ENCODE measurements at regions not wholly inside any gene's neighbourhood (a gene's known extent, or its start where the extent isn't known, plus 50 kb on each side); places are given as distances from the start of the nearest gene placed in this dataset.
"Not testable (repeated sequence)": the region's sequence is repeated elsewhere in the genome, so short reads cannot be mapped to it uniquely, and the experiment has no call there.

GRCh38 chr2:83991992-83992391, 467.1 kb downstream of the SUCLG1 start:
- H3K4me3 ChIP-seq (ENCODE audit: low read depth, low read length) = no peak overlapping the region
- no peak overlapping the region for H3K27ac ChIP-seq (ENCODE audit: extremely low read depth, low read depth, low read length)
- H3K36me3 ChIP-seq (ENCODE audit: control insufficient read depth in 2 of 2, insufficient read depth in 1 of 2, low read length in 2 of 2) = no peaks in the 10 kb centered on the region
- ChIA-PET POLR2A (no interaction called here), CTCF (interaction anchor here (0.6 to 0.8 kb wide), 2 partner anchors 323 to 1498 kb away, joined by 3 read pairs; no protein-coding TSS in a partner anchor)
- H3K4me1 ChIP-seq (ENCODE audit: control insufficient read depth, insufficient read depth, low read length) = 0 out of 2 replicates have a peak, but pooled peaks cover 5% of the 10 kb centered on the region
- H3K9me3 ChIP-seq (ENCODE audit: control insufficient read depth, insufficient read depth, low read depth, low read length) = no peaks in the 10 kb centered on the region
- TF ChIP-seq ZNF404 (tag by site-specific recombination; IDR thresholded peaks at IDR 0.05) (no peak), HOXD13 (CRISPR knock-in tag; IDR thresholded peaks at IDR 0.05; ENCODE audit: borderline replicate concordance) (0 out of 2 replicates have a peak, but pooled peaks have one; percentile 25), GLIS2 (tag by site-specific recombination; IDR thresholded peaks at IDR 0.05) (no peak), ZNF214 (tag by site-specific recombination; IDR thresholded peaks at IDR 0.05; ENCODE audit: borderline replicate concordance) (no peak), AEBP2 (tag by site-specific recombination; IDR thresholded peaks at IDR 0.05; ENCODE audit: borderline replicate concordance) (no peak), KLF16 (tag by site-specific recombination; IDR thresholded peaks at IDR 0.05) (no peak)

- no peaks in the 10 kb centered on the region; the same call in 1 of the 2 replicates for H3K9me3 ChIP-seq (ENCODE audit: control insufficient read depth, insufficient read depth, low read depth, low read length)
- H3K36me3 ChIP-seq (ENCODE audit: control insufficient read depth in 2 of 2, insufficient read depth in 1 of 2, low read length in 2 of 2) = no peaks in the 10 kb centered on the region
- H3K4me1 ChIP-seq (ENCODE audit: control insufficient read depth, insufficient read depth, low read length) = 0 out of 2 replicates have a peak, but pooled peaks cover 5% of the 10 kb centered on the region
- TF ChIP-seq GFI1B (tag by site-specific recombination; IDR thresholded peaks at IDR 0.05) = no peak
- no peak for TF ChIP-seq ZSCAN18 (tag by site-specific recombination; IDR thresholded peaks at IDR 0.05)
- ChIA-PET CTCF (interaction anchor here (0.5 kb wide), 1 partner anchor 1121 kb away, joined by 4 read pairs; no protein-coding TSS in a partner anchor), POLR2A (no interaction called here)
- H3K27ac ChIP-seq (ENCODE audit: extremely low read depth, low read depth, low read length) = no peak overlapping the region
- no peak overlapping the region for H3K4me3 ChIP-seq (ENCODE audit: low read depth, low read length)
Measured at GRCh38 chr2:83990636-83991035, 468.4 kb downstream of the SUCLG1 start.

GRCh38 chr2:83976628-83977027, 482.5 kb downstream of the SUCLG1 start:
- POLR2A ChIA-PET; H3K4me1 ChIP-seq (ENCODE audit: control insufficient read depth, insufficient read depth, low read length): not testable (repeated sequence)
- CTCF ChIA-PET = interaction anchor here (0.5 kb wide), 1 partner anchor 12 kb away, joined by 3 read pairs; no protein-coding TSS in a partner anchor

GRCh38 chr2:83972128-83972527, 487.0 kb downstream of the SUCLG1 start:
- CTCF ChIA-PET = interaction anchor here (1.1 kb wide), 1 partner anchor 59 kb away, joined by 3 read pairs; no protein-coding TSS in a partner anchor
- no peak overlapping the region for H3K27ac ChIP-seq (ENCODE audit: extremely low read depth, low read depth, low read length)
- no peak overlapping the region for H3K4me3 ChIP-seq (ENCODE audit: low read depth, low read length)
- H3K4me1 ChIP-seq (ENCODE audit: control insufficient read depth, insufficient read depth, low read length) = no peaks in the 10 kb centered on the region
- POLR2A ChIA-PET = no interaction called here
- no peaks in the 10 kb centered on the region for H3K9me3 ChIP-seq (ENCODE audit: control insufficient read depth, insufficient read depth, low read depth, low read length)
- no peaks in the 10 kb centered on the region for H3K36me3 ChIP-seq (ENCODE audit: control insufficient read depth in 2 of 2, insufficient read depth in 1 of 2, low read length in 2 of 2)
- no peak for TF ChIP-seq ZNF174 (tag by site-specific recombination; IDR thresholded peaks at IDR 0.05)
- no peak for TF ChIP-seq ZNF514 (tag by site-specific recombination; IDR thresholded peaks at IDR 0.05)
- no peak for TF ChIP-seq ZNF560 (tag by site-specific recombination; IDR thresholded peaks at IDR 0.05; ENCODE audit: borderline replicate concordance)
- no peak for TF ChIP-seq ZNF585B (tag by site-specific recombination; IDR thresholded peaks at IDR 0.05)
- no peak for TF ChIP-seq ZBTB8A (tag by site-specific recombination; IDR thresholded peaks at IDR 0.05)
- TF ChIP-seq ZNF133 (tag by site-specific recombination; IDR thresholded peaks at IDR 0.05) = no peak
- TF ChIP-seq ZNF704 (tag by site-specific recombination; IDR thresholded peaks at IDR 0.05) = no peak
- TF ChIP-seq ZSCAN18 (tag by site-specific recombination; IDR thresholded peaks at IDR 0.05) = no peak
- no peak for TF ChIP-seq SCRT1 (tag by site-specific recombination; IDR thresholded peaks at IDR 0.05; ENCODE audit: borderline replicate concordance)
- TF ChIP-seq KLF9 (tag by site-specific recombination; IDR thresholded peaks at IDR 0.05; ENCODE audit: low read depth) = no peak
- no peak for TF ChIP-seq ZNF211 (tag by site-specific recombination; IDR thresholded peaks at IDR 0.05; ENCODE audit: low read depth)
- TF ChIP-seq ZNF843 (tag by site-specific recombination; IDR thresholded peaks at IDR 0.05) = no peak
- no peak for TF ChIP-seq TCF7L2 (IDR thresholded peaks at IDR 0.05; ENCODE audit: borderline replicate concordance, low read depth, low read length)
- TF ChIP-seq PRDM1 (tag by site-specific recombination; IDR thresholded peaks at IDR 0.05) = no peak
- TF ChIP-seq ZNF112 (tag by site-specific recombination; IDR thresholded peaks at IDR 0.05) = no peak
- TF ChIP-seq ZSCAN23 (tag by site-specific recombination; IDR thresholded peaks at IDR 0.05) = no peak
- TF ChIP-seq ZNF677 (tag by site-specific recombination; IDR thresholded peaks at IDR 0.05) = no peak

More at GRCh38 chr2:83976628-83977027, 482.5 kb downstream of the SUCLG1 start:
- H3K4me3 ChIP-seq (ENCODE audit: low read depth, low read length); H3K27ac ChIP-seq (ENCODE audit: extremely low read depth, low read depth, low read length); H3K36me3 ChIP-seq (ENCODE audit: control insufficient read depth in 2 of 2, insufficient read depth in 1 of 2, low read length in 2 of 2); H3K9me3 ChIP-seq (ENCODE audit: control insufficient read depth, insufficient read depth, low read depth, low read length): not testable (repeated sequence)

All from HEK293 (cell line).